Stimulated activated CD8-positive, alpha-beta memory T cell treated with anti-CD3 and anti-CD28 coated beads, Interleukin-7, amount 100 ng/mL, for 48 hours (primary cell): ENCODE measurements at regions not wholly inside any gene's neighbourhood (a gene's known extent, or its start where the extent isn't known, plus 50 kb on each side); places are given as distances from the start of the nearest gene placed in this dataset.

Source experiments
- DNase-seq, 2 donors: peaks; one replicate each; pipeline ENCODE4 v3.0.0-alpha.2; 2020; ENCODE audit warnings: low read depth in 1 of 2; ENCODE audit errors: extremely low read depth in 1 of 2

GRCh38 chr5:174425271-174425963 is 299.0 kb upstream of the MSX2 start:
- DNase-seq: no peak

GRCh38 chr5:174425964-174426290 is 298.5 kb upstream of the MSX2 start:
- no peak for DNase-seq

- no peak for DNase-seq
These were observed 298.0 kb upstream of the MSX2 start for GRCh38 chr5:174426388-174426787.

GRCh38 chr5:174426851-174427250 is 297.5 kb upstream of the MSX2 start:
- no peak for DNase-seq

- DNase-seq: no peak
These were observed 297.1 kb upstream of the MSX2 start for GRCh38 chr5:174427304-174427703.

GRCh38 chr5:174428895-174429294 is 295.5 kb upstream of the MSX2 start:
- no peak for DNase-seq

- DNase-seq: no peak
These were observed 293.4 kb upstream of the MSX2 start for GRCh38 chr5:174430940-174431339.

- DNase-seq: no peak
These were observed 292.9 kb upstream of the MSX2 start for GRCh38 chr5:174431504-174431903.

- no peak for DNase-seq
These were observed 291.3 kb upstream of the MSX2 start for GRCh38 chr5:174433098-174433497.

GRCh38 chr5:174436750-174437149 is 287.6 kb upstream of the MSX2 start:
- no peak for DNase-seq

- DNase-seq: no peak
These were observed 279.7 kb upstream of the MSX2 start for GRCh38 chr5:174444479-174445188.

- no peak for DNase-seq
These were observed 277.9 kb upstream of the MSX2 start for GRCh38 chr5:174446446-174446845.

GRCh38 chr5:174446988-174447387 is 277.4 kb upstream of the MSX2 start:
- DNase-seq: no peak

- no peak for DNase-seq
These were observed 276.3 kb upstream of the MSX2 start for GRCh38 chr5:174448041-174448440.

- DNase-seq: no peak
These were observed 275.7 kb upstream of the MSX2 start for GRCh38 chr5:174448662-174449061.

GRCh38 chr5:174453690-174454089 is 270.7 kb upstream of the MSX2 start:
- no peak for DNase-seq

- DNase-seq: no peak
These were observed 269.9 kb upstream of the MSX2 start for GRCh38 chr5:174454464-174454863.

- DNase-seq: no peak
These were observed 269.5 kb upstream of the MSX2 start for GRCh38 chr5:174454890-174455289.

- DNase-seq: no peak
These were observed 269.1 kb upstream of the MSX2 start for GRCh38 chr5:174455301-174455700.

GRCh38 chr5:174457141-174457678 is 267.2 kb upstream of the MSX2 start:
- DNase-seq: no peak

- DNase-seq: no peak
These were observed 265.2 kb upstream of the MSX2 start for GRCh38 chr5:174459071-174459702.

- DNase-seq: no peak
These were observed 264.4 kb upstream of the MSX2 start for GRCh38 chr5:174459832-174460448.
